ENCODE measurements at regions not wholly inside any gene's neighbourhood (a gene's known extent, or its start where the extent isn't known, plus 50 kb on each side); places are given as distances from the start of the nearest gene placed in this dataset.
A peak's percentile ranks its signal among the peaks of the same experiment; 100 is the strongest.
"Not testable (repeated sequence)": the region's sequence is repeated elsewhere in the genome, so short reads cannot be mapped to it uniquely, and the experiment has no call there.

- H3K27ac ChIP-seq (ENCODE audit: low read length, poor library complexity, severe bottlenecking); H2BK5ac ChIP-seq (ENCODE audit: low read depth, low read length, poor library complexity, severe bottlenecking); H3K4ac ChIP-seq (ENCODE audit: low read depth in 1 of 2, low read length in 2 of 2); H4K8ac ChIP-seq (ENCODE audit: low read length); H2AK5ac ChIP-seq (ENCODE audit: low read length, severe bottlenecking); H2BK15ac ChIP-seq (ENCODE audit: low read depth, poor library complexity, severe bottlenecking); H4K91ac ChIP-seq (ENCODE audit: low read length); H3K4me3 ChIP-seq (ENCODE audit: insufficient read depth in 1 of 2, low read depth in 1 of 2, low read length in 2 of 2); H3K27me3 ChIP-seq (ENCODE audit: control insufficient read depth in 1 of 2, insufficient read depth in 1 of 2, low read length in 2 of 2); H3K14ac ChIP-seq (ENCODE audit: low read length in 2 of 2); H3K36me3 ChIP-seq (ENCODE audit: control insufficient read depth in 1 of 2, insufficient read depth in 2 of 2, low read depth in 1 of 2, low read length in 2 of 2); H2BK120ac ChIP-seq (ENCODE audit: low read depth, low read length); H3K9ac ChIP-seq (ENCODE audit: low read length); H3K79me1 ChIP-seq (replicated peaks; ENCODE audit: low read length, poor library complexity, severe bottlenecking); H3K4me2 ChIP-seq (ENCODE audit: low read length, poor library complexity, severe bottlenecking); DNase-seq; H3K23ac ChIP-seq (ENCODE audit: low read length in 2 of 2); H2BK12ac ChIP-seq (ENCODE audit: low read length in 2 of 2); H3K9me3 ChIP-seq (ENCODE audit: control insufficient read depth, low read length); H3K4me1 ChIP-seq (ENCODE audit: control insufficient read depth, insufficient read depth, low read depth, low read length); H2AFZ ChIP-seq (ENCODE audit: low read depth, low read length): not testable (repeated sequence)
- H3K18ac ChIP-seq (ENCODE audit: low read depth in 1 of 2, low read length in 2 of 2) = peak overlapping the region in 1 of 2 experiments; percentile 34
- 95% methylated on average over 39 of the region's 42 CpGs for WGBS
Observed at GRCh38 chr3:152151877-152152765, 116.6 kb upstream of the MBNL1 start.

- not testable (repeated sequence) for H4K91ac ChIP-seq (ENCODE audit: low read length); H3K9ac ChIP-seq (ENCODE audit: low read length); H3K9me3 ChIP-seq (ENCODE audit: control insufficient read depth, low read length); H3K14ac ChIP-seq (ENCODE audit: low read length in 2 of 2); H3K79me1 ChIP-seq (replicated peaks; ENCODE audit: low read length, poor library complexity, severe bottlenecking); H3K27ac ChIP-seq (ENCODE audit: low read length, poor library complexity, severe bottlenecking); H3K4me1 ChIP-seq (ENCODE audit: control insufficient read depth, insufficient read depth, low read depth, low read length); H2BK12ac ChIP-seq (ENCODE audit: low read length in 2 of 2); H3K23ac ChIP-seq (ENCODE audit: low read length in 2 of 2); H2AFZ ChIP-seq (ENCODE audit: low read depth, low read length); DNase-seq; H3K36me3 ChIP-seq (ENCODE audit: control insufficient read depth in 1 of 2, insufficient read depth in 2 of 2, low read depth in 1 of 2, low read length in 2 of 2); H2BK120ac ChIP-seq (ENCODE audit: low read depth, low read length); H3K18ac ChIP-seq (ENCODE audit: low read depth in 1 of 2, low read length in 2 of 2); H3K4me2 ChIP-seq (ENCODE audit: low read length, poor library complexity, severe bottlenecking); H3K4me3 ChIP-seq (ENCODE audit: insufficient read depth in 1 of 2, low read depth in 1 of 2, low read length in 2 of 2); H4K8ac ChIP-seq (ENCODE audit: low read length); H2BK15ac ChIP-seq (ENCODE audit: low read depth, poor library complexity, severe bottlenecking); H2BK5ac ChIP-seq (ENCODE audit: low read depth, low read length, poor library complexity, severe bottlenecking); H3K4ac ChIP-seq (ENCODE audit: low read depth in 1 of 2, low read length in 2 of 2); H3K27me3 ChIP-seq (ENCODE audit: control insufficient read depth in 1 of 2, insufficient read depth in 1 of 2, low read length in 2 of 2); H2AK5ac ChIP-seq (ENCODE audit: low read length, severe bottlenecking)
- WGBS = 100% methylated on average over 5 of the region's 5 CpGs
Observed at GRCh38 chr3:152153115-152153514, 115.6 kb upstream of the MBNL1 start.

GRCh38 chr3:152155246-152156020 is 113.3 kb upstream of the MBNL1 start:
- H2BK5ac ChIP-seq (ENCODE audit: low read depth, low read length, poor library complexity, severe bottlenecking) = no peak overlapping the region
- H3K27ac ChIP-seq (ENCODE audit: low read length, poor library complexity, severe bottlenecking) = no peak overlapping the region
- WGBS = 90% methylated on average over 3 of the region's 5 CpGs
- H2BK12ac ChIP-seq (ENCODE audit: low read length in 2 of 2) = no peak overlapping the region
- no peaks in the 10 kb centered on the region for H3K36me3 ChIP-seq (ENCODE audit: control insufficient read depth in 1 of 2, insufficient read depth in 2 of 2, low read depth in 1 of 2, low read length in 2 of 2)
- no peaks in the 10 kb centered on the region for H3K9me3 ChIP-seq (ENCODE audit: control insufficient read depth, low read length)
- H4K8ac ChIP-seq (ENCODE audit: low read length) = no peak overlapping the region
- no peak overlapping the region for H2AK5ac ChIP-seq (ENCODE audit: low read length, severe bottlenecking)
- H2AFZ ChIP-seq (ENCODE audit: low read depth, low read length) = no peak overlapping the region
- no peak overlapping the region for H3K4me3 ChIP-seq (ENCODE audit: insufficient read depth in 1 of 2, low read depth in 1 of 2, low read length in 2 of 2)
- no peak overlapping the region for H3K18ac ChIP-seq (ENCODE audit: low read depth in 1 of 2, low read length in 2 of 2)
- H4K91ac ChIP-seq (ENCODE audit: low read length) = no peak overlapping the region
- no peak overlapping the region for H2BK120ac ChIP-seq (ENCODE audit: low read depth, low read length)
- H3K4me1 ChIP-seq (ENCODE audit: control insufficient read depth, insufficient read depth, low read depth, low read length) = no peaks in the 10 kb centered on the region
- no peak overlapping the region for H3K14ac ChIP-seq (ENCODE audit: low read length in 2 of 2)
- no peak overlapping the region for H3K4ac ChIP-seq (ENCODE audit: low read depth in 1 of 2, low read length in 2 of 2)
- H3K9ac ChIP-seq (ENCODE audit: low read length) = no peak overlapping the region
- H2BK15ac ChIP-seq (ENCODE audit: low read depth, poor library complexity, severe bottlenecking) = no peak overlapping the region
- no peak overlapping the region for H3K23ac ChIP-seq (ENCODE audit: low read length in 2 of 2)
- DNase-seq = no peak
- no peak overlapping the region for H3K4me2 ChIP-seq (ENCODE audit: low read length, poor library complexity, severe bottlenecking)
- no peaks in the 10 kb centered on the region for H3K27me3 ChIP-seq (ENCODE audit: control insufficient read depth in 1 of 2, insufficient read depth in 1 of 2, low read length in 2 of 2)
- H3K79me1 ChIP-seq (replicated peaks; ENCODE audit: low read length, poor library complexity, severe bottlenecking) = no peaks in the 10 kb centered on the region

GRCh38 chr3:152156880-152157279 is 111.8 kb upstream of the MBNL1 start:
- Histone ChIP-seq H2AK5ac (ENCODE audit: low read length, severe bottlenecking) (no peak overlapping the region), H3K27ac (ENCODE audit: low read length, poor library complexity, severe bottlenecking) (no peak overlapping the region), H3K9ac (ENCODE audit: low read length) (no peak overlapping the region), H3K27me3 (ENCODE audit: control insufficient read depth in 1 of 2, insufficient read depth in 1 of 2, low read length in 2 of 2) (no peaks in the 10 kb centered on the region), H3K4me1 (ENCODE audit: control insufficient read depth, insufficient read depth, low read depth, low read length) (no peaks in the 10 kb centered on the region), H2BK120ac (ENCODE audit: low read depth, low read length) (no peak overlapping the region), H3K79me1 (replicated peaks; ENCODE audit: low read length, poor library complexity, severe bottlenecking) (no peaks in the 10 kb centered on the region), H2BK12ac (ENCODE audit: low read length in 2 of 2) (no peak overlapping the region), H4K91ac (ENCODE audit: low read length) (no peak overlapping the region), H3K9me3 (ENCODE audit: control insufficient read depth, low read length) (no peaks in the 10 kb centered on the region), H2AFZ (ENCODE audit: low read depth, low read length) (no peak overlapping the region), H3K23ac (ENCODE audit: low read length in 2 of 2) (no peak overlapping the region), H3K4ac (ENCODE audit: low read depth in 1 of 2, low read length in 2 of 2) (no peak overlapping the region), H3K36me3 (ENCODE audit: control insufficient read depth in 1 of 2, insufficient read depth in 2 of 2, low read depth in 1 of 2, low read length in 2 of 2) (no peaks in the 10 kb centered on the region), H3K4me2 (ENCODE audit: low read length, poor library complexity, severe bottlenecking) (no peak overlapping the region), H3K14ac (ENCODE audit: low read length in 2 of 2) (no peak overlapping the region), H2BK5ac (ENCODE audit: low read depth, low read length, poor library complexity, severe bottlenecking) (no peak overlapping the region), H3K18ac (ENCODE audit: low read depth in 1 of 2, low read length in 2 of 2) (no peak overlapping the region), H3K4me3 (ENCODE audit: insufficient read depth in 1 of 2, low read depth in 1 of 2, low read length in 2 of 2) (no peak overlapping the region), H4K8ac (ENCODE audit: low read length) (no peak overlapping the region), H2BK15ac (ENCODE audit: low read depth, poor library complexity, severe bottlenecking) (no peak overlapping the region)
- WGBS = 98% methylated on average over 2 of the region's 3 CpGs
- DNase-seq = no peak
